Fibroblast of lung (primary cell): ENCODE measurements at regions not wholly inside any gene's neighbourhood (a gene's known extent, or its start where the extent isn't known, plus 50 kb on each side); places are given as distances from the start of the nearest gene placed in this dataset.

Source experiments
- DNase-seq, 2 donors: peaks; one replicate each; pipeline versions ENCODE4 v3.0.0 to v3.0.0-alpha.2; 2010; ENCODE audit warnings: low read depth in 2 of 2
- H2AFZ ChIP-seq: 2 replicates; pipeline ENCODE4 v1.5.1; 2012; ENCODE audit warnings: low read length, control low read depth, inconsistent platforms
- H3K27ac ChIP-seq: 2 replicates; pipeline ENCODE4 v1.5.1; 2011; ENCODE audit warnings: low read length, control low read depth; ENCODE audit not compliant: insufficient read depth
- H3K27me3 ChIP-seq: 2 replicates; pipeline ENCODE4 v1.5.1; 2011; ENCODE audit warnings: mild to moderate bottlenecking, low read length; ENCODE audit not compliant: control insufficient read depth, insufficient read depth
- H3K36me3 ChIP-seq: 2 replicates; pipeline ENCODE4 v1.5.1; 2011; ENCODE audit warnings: low read length; ENCODE audit not compliant: control insufficient read depth, insufficient read depth
- H3K4me1 ChIP-seq: 2 replicates; pipeline ENCODE4 v1.5.1; 2011; ENCODE audit warnings: low read length; ENCODE audit not compliant: control insufficient read depth, insufficient read depth; ENCODE audit errors: extremely low read depth
- H3K4me2 ChIP-seq: 2 replicates; pipeline ENCODE4 v1.5.1; 2011; ENCODE audit warnings: low read length, control low read depth; ENCODE audit not compliant: insufficient read depth; ENCODE audit errors: extremely low read depth
- H3K4me3 ChIP-seq, 4 experiments: fragments of 200-600 bp in 1 of 4; sonication (generic) in 1 of 4; replicated peaks in 1 of 4; 2 replicates each; pipeline ENCODE4 v1.5.1; 2011 to 2016; ENCODE audit warnings: low read length in 4 of 4, low read depth in 3 of 4, mild to moderate bottlenecking in 3 of 4, control low read depth in 2 of 4, inconsistent platforms in 1 of 4, mixed read lengths in 1 of 4; ENCODE audit not compliant: insufficient read depth in 1 of 4; ENCODE audit errors: control extremely low read depth in 1 of 4
- H3K79me2 ChIP-seq: 2 replicates; pipeline ENCODE4 v1.5.1; 2012; ENCODE audit warnings: mild to moderate bottlenecking, low read length, inconsistent platforms; ENCODE audit not compliant: control insufficient read depth, insufficient read depth
- H3K9ac ChIP-seq: 2 replicates; pipeline ENCODE4 v1.5.1; 2011; ENCODE audit warnings: mild to moderate bottlenecking, low read length, control low read depth; ENCODE audit not compliant: insufficient read depth
- H3K9me3 ChIP-seq: 2 replicates; pipeline ENCODE4 v1.5.1; 2012; ENCODE audit warnings: low read depth, low read length; ENCODE audit not compliant: control insufficient read depth, insufficient read depth
- H4K20me1 ChIP-seq: 2 replicates; pipeline ENCODE4 v1.5.1; 2011; ENCODE audit warnings: low read length; ENCODE audit not compliant: control insufficient read depth, insufficient read depth; ENCODE audit errors: extremely low read depth
- CTCF ChIP-seq, 2 donors: IDR thresholded peaks in 1 of 2; conservative IDR thresholded peaks in 1 of 2; 1 replicate in 1 of 2; 2 replicates in 1 of 2; pipeline ENCODE4 v1.5.1; 2011 to 2012; ENCODE audit warnings: low read length in 2 of 2, control low read depth in 1 of 2, inconsistent platforms in 1 of 2, low read depth in 1 of 2, mild to moderate bottlenecking in 1 of 2
- EZH2 ChIP-seq: IDR thresholded peaks from 2 replicates; pipeline ENCODE4 v1.5.1; 2012; ENCODE audit warnings: low read length, control low read depth, mild to moderate bottlenecking; ENCODE audit errors: missing control alignments

GRCh38 chr7:131607291-131608115, 51.1 kb upstream of the PODXL start:
- DNase-seq = no peak
- Histone ChIP-seq H3K27ac (no peak overlapping the region), H2AFZ (no peak overlapping the region), H3K36me3 (no peaks in the 10 kb centered on the region), H3K4me3 (no peak overlapping the region), H3K4me2 (no peak overlapping the region), H4K20me1 (no peaks in the 10 kb centered on the region), H3K4me1 (no peaks in the 10 kb centered on the region), H3K9ac (no peak overlapping the region), H3K27me3 (no peaks in the 10 kb centered on the region), H3K79me2 (no peaks in the 10 kb centered on the region), H3K9me3 (no peaks in the 10 kb centered on the region)
- TF ChIP-seq CTCF (conservative IDR thresholded peaks at IDR 0.05 in 1 of 2, IDR thresholded peaks at IDR 0.05 in 1 of 2; ENCODE audit: low read depth in 1 of 2, low read length in 2 of 2) (no peak), EZH2 (no peak)

DNA sequence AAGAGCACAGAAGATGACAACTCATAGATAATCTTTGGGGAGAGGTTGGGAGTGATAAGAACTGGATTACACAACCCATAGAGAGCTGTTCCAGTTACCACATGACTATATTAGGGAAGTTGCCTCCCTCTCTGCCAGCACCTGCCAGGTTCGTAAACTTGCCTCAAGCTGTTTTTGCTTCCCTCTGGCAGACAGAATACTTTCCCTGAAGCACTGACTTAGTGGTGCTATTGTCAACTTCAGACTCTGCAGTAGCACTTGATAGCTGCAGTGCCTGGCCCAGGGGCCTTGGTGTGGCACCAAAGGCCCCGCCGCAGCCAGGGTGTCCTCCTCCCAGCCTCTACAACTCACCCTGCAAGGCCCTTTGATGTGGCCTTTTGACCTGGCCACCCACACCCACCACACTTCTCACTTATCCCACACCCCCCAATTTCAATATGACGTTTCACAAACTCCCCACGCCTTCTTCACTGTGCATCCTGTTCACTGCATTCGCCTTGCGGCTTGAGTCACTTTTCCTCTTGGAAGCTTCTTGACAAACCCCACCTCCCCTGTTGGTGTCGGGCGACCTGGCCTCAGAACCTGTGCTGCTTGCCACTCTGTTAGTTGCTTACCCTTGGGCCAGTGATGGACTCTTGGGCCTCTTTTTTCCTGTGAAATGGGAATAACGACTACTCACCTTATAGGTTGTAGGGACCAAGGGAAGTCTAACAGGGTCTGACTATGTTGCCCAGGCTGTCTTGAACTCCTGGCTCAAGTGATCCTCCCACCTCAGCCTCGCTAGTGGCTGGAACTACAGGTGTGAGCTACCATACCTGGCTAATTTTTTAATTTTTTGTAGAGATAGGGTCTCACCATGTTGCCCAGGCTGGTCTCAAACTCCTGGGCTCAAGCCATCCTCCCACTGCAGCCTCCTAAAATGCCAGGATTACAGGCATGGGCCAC, 50.2 kb upstream of the PODXL start:
- Histone ChIP-seq H3K4me1 (no peaks in the 10 kb centered on the region), H4K20me1 (no peaks in the 10 kb centered on the region), H3K4me3 (no peak overlapping the region), H3K4me2 (no peak overlapping the region), H3K9ac (no peak overlapping the region), H3K36me3 (no peaks in the 10 kb centered on the region), H3K79me2 (no peaks in the 10 kb centered on the region), H3K27me3 (no peaks in the 10 kb centered on the region), H3K9me3 (no peaks in the 10 kb centered on the region), H3K27ac (no peak overlapping the region), H2AFZ (no peak overlapping the region)
- TF ChIP-seq CTCF (conservative IDR thresholded peaks at IDR 0.05 in 1 of 2, IDR thresholded peaks at IDR 0.05 in 1 of 2; ENCODE audit: low read depth in 1 of 2, low read length in 2 of 2) = no peak
- TF ChIP-seq EZH2 = no peak
- no peak for DNase-seq
